Sciatic nerve (tissue), 2 donors: ENCODE measurements at regions not wholly inside any gene's neighbourhood (a gene's known extent, or its start where the extent isn't known, plus 50 kb on each side); places are given as distances from the start of the nearest gene placed in this dataset.

ENCODE experiments used
- ATAC-seq: fragments of 200-7000 bp; cut with Tn5 transposase; one replicate; pipeline ENCODE4 v1.9.1; 2020; ENCODE audit warnings: mild to moderate bottlenecking, moderate library complexity
- DNase-seq: peaks from one replicate; pipeline ENCODE4 v3.0.0-alpha.2; 2020; ENCODE audit warnings: low spot score
- intact Hi-C: fragments of 100-400 bp; cut with DNase I; formaldehyde crosslinking; loops from one replicate; pipeline ENCODE4 v1.14.2; 2022
- donor health status: DM: no; HTN: no; CAD: no.
- donor health status: DM: no; HTN: no; CAD: no.

- intact Hi-C loops: no loop called here
- no peak for DNase-seq
- no peak for ATAC-seq
Observed at GRCh38 chr4:42708625-42709024, 51.7 kb upstream of the ATP8A1 start.
